ENCODE measurements at regions not wholly inside any gene's neighbourhood (a gene's known extent, or its start where the extent isn't known, plus 50 kb on each side); places are given as distances from the start of the nearest gene placed in this dataset.

DNA sequence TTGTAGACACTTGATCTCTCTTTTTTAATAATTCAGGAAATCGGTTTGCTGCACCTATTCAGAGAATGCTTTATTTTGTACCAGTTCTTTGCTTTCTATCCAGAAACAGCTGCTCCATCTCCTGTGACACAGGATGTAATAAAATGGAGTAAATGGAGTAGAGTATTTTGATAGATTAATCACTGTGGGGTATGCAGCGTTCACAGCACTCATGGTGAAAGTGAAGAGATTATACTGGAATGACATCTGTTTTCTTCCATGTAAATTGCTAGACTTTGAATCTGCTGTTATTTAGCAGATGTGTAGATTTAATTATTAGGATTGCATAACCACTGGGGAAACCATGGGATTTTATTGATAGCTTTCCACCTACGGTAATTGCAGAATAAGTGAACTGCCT is 227.3 kb upstream of the ARHGAP42 start:
- no peak overlapping the region for H3K4me3 ChIP-seq (ENCODE audit: low read depth, low read length)
- no peak for DNase-seq (ENCODE audit: low read depth)
- TF ChIP-seq, protein P1, sequence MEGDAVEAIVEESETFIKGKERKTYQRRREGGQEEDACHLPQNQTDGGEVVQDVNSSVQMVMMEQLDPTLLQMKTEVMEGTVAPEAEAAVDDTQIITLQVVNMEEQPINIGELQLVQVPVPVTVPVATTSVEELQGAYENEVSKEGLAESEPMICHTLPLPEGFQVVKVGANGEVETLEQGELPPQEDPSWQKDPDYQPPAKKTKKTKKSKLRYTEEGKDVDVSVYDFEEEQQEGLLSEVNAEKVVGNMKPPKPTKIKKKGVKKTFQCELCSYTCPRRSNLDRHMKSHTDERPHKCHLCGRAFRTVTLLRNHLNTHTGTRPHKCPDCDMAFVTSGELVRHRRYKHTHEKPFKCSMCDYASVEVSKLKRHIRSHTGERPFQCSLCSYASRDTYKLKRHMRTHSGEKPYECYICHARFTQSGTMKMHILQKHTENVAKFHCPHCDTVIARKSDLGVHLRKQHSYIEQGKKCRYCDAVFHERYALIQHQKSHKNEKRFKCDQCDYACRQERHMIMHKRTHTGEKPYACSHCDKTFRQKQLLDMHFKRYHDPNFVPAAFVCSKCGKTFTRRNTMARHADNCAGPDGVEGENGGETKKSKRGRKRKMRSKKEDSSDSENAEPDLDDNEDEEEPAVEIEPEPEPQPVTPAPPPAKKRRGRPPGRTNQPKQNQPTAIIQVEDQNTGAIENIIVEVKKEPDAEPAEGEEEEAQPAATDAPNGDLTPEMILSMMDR (IDR thresholded peaks at IDR 0.05; ENCODE audit: control insufficient read depth, extremely low read depth, insufficient read depth), result no peak

DNA sequence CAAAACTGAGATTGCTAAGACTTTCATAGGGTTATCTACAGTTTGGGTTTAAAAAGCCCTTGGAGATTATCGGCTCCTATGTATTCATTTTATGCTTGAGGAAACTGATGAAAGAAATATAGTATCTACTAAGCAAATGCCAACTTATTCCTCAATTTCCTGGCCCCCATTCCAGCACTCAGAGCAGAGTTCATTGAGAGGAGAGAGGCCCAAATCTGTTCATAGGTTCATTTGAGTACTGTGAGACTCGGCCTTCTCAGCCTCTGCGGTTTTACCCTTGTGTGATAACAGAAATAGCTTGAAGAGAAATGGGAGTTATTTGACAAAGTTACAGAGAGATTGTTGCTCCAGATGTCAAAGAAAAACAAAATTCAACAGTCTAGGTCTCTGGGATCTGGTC is 226.7 kb upstream of the ARHGAP42 start:
- no peak overlapping the region for H3K4me3 ChIP-seq (ENCODE audit: low read depth, low read length)
- DNase-seq (ENCODE audit: low read depth), result no peak
- TF ChIP-seq, protein P1 (IDR thresholded peaks at IDR 0.05; ENCODE audit: control insufficient read depth, extremely low read depth, insufficient read depth), result no peak

- no peak for DNase-seq (ENCODE audit: low read depth)
- H3K4me3 ChIP-seq (ENCODE audit: low read depth, low read length), result no peak overlapping the region
- TF ChIP-seq, protein P1 (IDR thresholded peaks at IDR 0.05; ENCODE audit: control insufficient read depth, extremely low read depth, insufficient read depth), result no peak
These were observed 219.1 kb upstream of the ARHGAP42 start for GRCh38 chr11:100467821-100468508.

DNA sequence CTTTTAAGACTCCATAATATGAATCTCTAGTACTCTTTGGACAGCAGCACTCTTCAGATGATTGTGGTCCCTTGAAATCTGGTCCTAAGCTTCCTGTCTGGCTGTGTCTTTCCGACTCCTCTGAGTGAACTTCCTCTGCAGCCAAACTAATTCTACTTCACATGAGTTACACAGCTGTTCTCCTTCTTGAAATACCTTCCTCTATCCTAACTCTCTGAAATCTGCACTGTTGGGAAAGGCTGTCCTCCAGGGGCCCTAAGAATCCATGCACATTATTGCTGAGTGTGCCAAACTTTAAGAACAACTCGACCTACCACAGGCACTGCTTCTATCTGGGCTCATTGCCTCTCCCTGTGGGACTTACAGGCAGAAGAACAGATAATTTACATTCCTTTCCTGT is 217.3 kb upstream of the ARHGAP42 start:
- TF ChIP-seq, protein P1 (IDR thresholded peaks at IDR 0.05; ENCODE audit: control insufficient read depth, extremely low read depth, insufficient read depth), result no peak
- no peak overlapping the region for H3K4me3 ChIP-seq (ENCODE audit: low read depth, low read length)
- no peak for DNase-seq (ENCODE audit: low read depth)

DNA sequence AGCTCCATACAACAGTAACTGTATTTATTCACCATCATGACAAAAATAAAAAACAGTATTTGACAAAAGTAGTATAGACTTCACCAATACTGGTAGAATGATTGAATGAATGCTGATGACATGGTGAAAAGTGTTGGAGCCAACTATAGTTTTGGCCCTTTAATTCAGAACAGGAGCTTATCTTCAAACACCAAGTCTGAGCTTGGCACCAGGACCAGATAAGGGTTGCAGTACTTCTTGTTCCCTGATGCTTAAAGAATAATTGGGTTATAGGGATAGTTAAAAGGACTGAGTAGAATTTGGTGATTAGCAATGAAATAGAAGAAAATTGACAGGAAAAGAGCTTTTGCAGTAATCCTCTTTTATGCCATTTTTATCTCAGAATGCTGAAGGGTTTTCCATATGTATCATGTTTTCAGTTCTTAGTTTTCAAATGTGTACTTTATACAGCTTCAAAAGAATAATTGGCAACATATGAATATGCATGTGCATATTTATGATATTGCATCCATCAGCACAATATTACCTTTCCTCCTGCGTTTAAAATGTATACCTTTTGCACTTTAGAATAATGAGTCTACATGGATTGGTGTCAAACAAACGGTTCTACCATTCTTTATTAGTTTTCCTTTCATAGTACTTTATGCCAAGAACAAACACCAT is 214.2 kb upstream of the ARHGAP42 start:
- TF ChIP-seq, protein P1 (IDR thresholded peaks at IDR 0.05; ENCODE audit: control insufficient read depth, extremely low read depth, insufficient read depth), result no peak
- no peak overlapping the region for H3K4me3 ChIP-seq (ENCODE audit: low read depth, low read length)
- DNase-seq (ENCODE audit: low read depth), result no peak

- TF ChIP-seq, protein P1 (IDR thresholded peaks at IDR 0.05; ENCODE audit: control insufficient read depth, extremely low read depth, insufficient read depth), result no peak
- H3K4me3 ChIP-seq (ENCODE audit: low read depth, low read length), result no peak overlapping the region
- DNase-seq (ENCODE audit: low read depth), result no peak
These were observed 213.7 kb upstream of the ARHGAP42 start for GRCh38 chr11:100473390-100473740.

- TF ChIP-seq, protein P1 (IDR thresholded peaks at IDR 0.05; ENCODE audit: control insufficient read depth, extremely low read depth, insufficient read depth), result no peak
- H3K4me3 ChIP-seq (ENCODE audit: low read depth, low read length), result no peak overlapping the region
- DNase-seq (ENCODE audit: low read depth), result no peak
These were observed 202.1 kb upstream of the ARHGAP42 start for GRCh38 chr11:100484948-100485347.

All from LNCaP clone FGC (cell line).